PC-9 (cell line): ENCODE measurements at regions not wholly inside any gene's neighbourhood (a gene's known extent, or its start where the extent isn't known, plus 50 kb on each side); places are given as distances from the start of the nearest gene placed in this dataset.

Experiments used
- BruUV-seq: library from RNA; stranded (reverse); fragments of 400-500 nt; replicated peaks from 2 replicates; lab custom pipeline; 2021; lab: Mats Ljungman, UMichigan
- CTCF ChIA-PET: fragments of 300-600 bp; sonication (Branson Sonifier 250); formaldehyde crosslinking; loops from one replicate; lab custom pipeline; 2022; ENCODE audit warnings: antibody characterized with exemption; lab: Charles Lee
- POLR2A ChIA-PET: fragments of 300-600 bp; sonication (Branson Sonifier 250); formaldehyde crosslinking; loops from one replicate; lab custom pipeline; 2022; ENCODE audit warnings: antibody characterized with exemption; ENCODE audit not compliant: unreplicated experiment; lab: Charles Lee
- DNase-seq, 2 experiments: peaks; one replicate each; pipeline versions ENCODE4 v3.0.0 to v3.0.0-alpha.2; 2015 to 2022; ENCODE audit warnings: mixed read lengths in 1 of 2
- H2AFZ ChIP-seq: fragments of 200-600 bp; sonication (generic); 2 replicates; pipeline ENCODE4 v1.8.1; 2017; ENCODE audit warnings: antibody characterized with exemption
- H3F3A ChIP-seq: fragments of 200-600 bp; sonication (generic); 2 replicates; pipeline ENCODE4 v1.8.1; 2017; ENCODE audit warnings: antibody characterized with exemption, mild to moderate bottlenecking, low read depth; ENCODE audit not compliant: insufficient read depth
- H3K27ac ChIP-seq: fragments of 200-600 bp; sonication (generic); 2 replicates; pipeline ENCODE4 v1.6.1; 2016; ENCODE audit warnings: mixed run types
- H3K27me3 ChIP-seq: fragments of 200-600 bp; sonication (generic); 2 replicates; pipeline ENCODE4 v1.6.1; 2016; ENCODE audit warnings: low read depth, mixed run types; ENCODE audit not compliant: insufficient read depth
- H3K36me3 ChIP-seq: fragments of 200-600 bp; sonication (generic); 2 replicates; pipeline ENCODE4 v1.6.1; 2016; ENCODE audit warnings: low read depth, mixed run types
- H3K4me1 ChIP-seq: fragments of 200-600 bp; sonication (generic); replicated peaks from 2 replicates; pipeline ENCODE4 v1.6.1; 2016; ENCODE audit warnings: mixed run types; ENCODE audit not compliant: insufficient read depth
- H3K4me2 ChIP-seq: fragments of 200-600 bp; sonication (generic); 2 replicates; pipeline ENCODE4 v1.6.1; 2017; ENCODE audit warnings: mixed run types
- H3K4me3 ChIP-seq: fragments of 200-600 bp; sonication (generic); 2 replicates; pipeline ENCODE4 v1.6.1; 2016; ENCODE audit warnings: mixed run types
- H3K79me2 ChIP-seq: fragments of 200-600 bp; sonication (generic); 2 replicates; pipeline ENCODE4 v1.6.1; 2017; ENCODE audit warnings: low read depth, mixed run types
- H3K9me2 ChIP-seq: fragments of 200-600 bp; sonication (generic); 2 replicates; pipeline ENCODE4 v1.8.1; 2017; ENCODE audit warnings: mild to moderate bottlenecking; ENCODE audit not compliant: insufficient read depth
- H3K9me3 ChIP-seq: fragments of 200-600 bp; sonication (generic); 2 replicates; pipeline ENCODE4 v1.8.1; 2016; ENCODE audit warnings: low read depth; ENCODE audit not compliant: insufficient read depth
- H4K20me1 ChIP-seq: fragments of 200-600 bp; sonication (generic); 2 replicates; pipeline ENCODE4 v1.8.1; 2017; ENCODE audit not compliant: insufficient read depth
- CTCF ChIP-seq: fragments of 200-600 bp; sonication (generic); conservative IDR thresholded peaks from 2 replicates; pipeline ENCODE4 v1.6.1; 2017; ENCODE audit warnings: mixed run types, antibody characterized with exemption, mild to moderate bottlenecking, moderate library complexity
- EZH2 ChIP-seq: fragments of 200-600 bp; sonication (generic); IDR thresholded peaks from 2 replicates; pipeline ENCODE4 v1.8.0; 2017; ENCODE audit warnings: antibody characterized with exemption, low read depth
- intact Hi-C: fragments of 100-400 bp; cut with micrococcal nuclease; formaldehyde crosslinking; loops from one replicate; pipeline ENCODE4 v1.10.0; 2022; ENCODE audit not compliant: unreplicated experiment

DNA sequence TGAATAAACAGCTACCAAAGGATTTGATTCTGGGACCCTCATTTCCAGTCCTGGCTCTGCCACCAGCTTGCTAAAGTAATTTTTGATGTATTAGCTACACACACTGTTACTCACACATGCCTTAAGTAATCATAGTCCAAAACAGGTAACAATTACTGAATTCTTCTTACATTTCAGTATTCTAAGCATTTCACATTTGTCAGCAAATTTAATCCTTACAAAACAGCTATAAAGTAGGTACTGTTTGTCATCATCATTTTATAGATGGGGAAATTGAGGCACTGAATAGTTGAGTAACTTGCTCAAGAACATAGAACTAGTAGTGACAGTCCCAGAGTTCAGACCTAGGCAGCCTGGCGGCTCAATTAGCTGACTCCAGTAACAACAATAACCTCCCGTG, 272.6 kb downstream of the QKI start:
- no peak for TF ChIP-seq CTCF
- no peak for TF ChIP-seq EZH2
- intact Hi-C loops, result no loop called here
- no peak overlapping the region for H2AFZ ChIP-seq

GRCh38 chr6:163686301-163686700, 271.8 kb downstream of the QKI start:
- no peak overlapping the region for H3K27ac ChIP-seq
- ChIA-PET POLR2A (no interaction called here), CTCF (no interaction called here)
- H3K9me2 ChIP-seq, result no peaks in the 10 kb centered on the region
- H3K9me3 ChIP-seq, result no peaks in the 10 kb centered on the region
- no peaks in the 10 kb centered on the region for H3K4me1 ChIP-seq
- DNase-seq, result no peak
- no peak overlapping the region for H3K4me2 ChIP-seq
- H3K27me3 ChIP-seq, result peaks cover 71% of the 10 kb centered on the region
- no peak overlapping the region for H3K4me3 ChIP-seq
- TF ChIP-seq CTCF (no peak), EZH2 (no peak)
- no peaks in the 10 kb centered on the region for H3K36me3 ChIP-seq
- H2AFZ ChIP-seq, result no peak overlapping the region
- H3F3A ChIP-seq, result no peaks in the 10 kb centered on the region
- no TSS peak for BruUV-seq
- no peaks in the 10 kb centered on the region for H4K20me1 ChIP-seq
- intact Hi-C loops, result no loop called here
- no peaks in the 10 kb centered on the region for H3K79me2 ChIP-seq

More for the DNA sequence above, 272.6 kb downstream of the QKI start:
- Histone ChIP-seq H3K4me2 (no peak overlapping the region), H3K9me2 (no peaks in the 10 kb centered on the region), H4K20me1 (no peaks in the 10 kb centered on the region), H3K9me3 (no peaks in the 10 kb centered on the region), H3K4me3 (no peak overlapping the region), H3K4me1 (no peaks in the 10 kb centered on the region), H3K79me2 (no peaks in the 10 kb centered on the region), H3F3A (no peaks in the 10 kb centered on the region), H3K27me3 (peaks cover 78% of the 10 kb centered on the region), H3K27ac (no peak overlapping the region), H3K36me3 (no peaks in the 10 kb centered on the region)
- BruUV-seq, result no TSS peak
- CTCF ChIA-PET, result no interaction called here
- POLR2A ChIA-PET, result no interaction called here
- no peak for DNase-seq

DNA sequence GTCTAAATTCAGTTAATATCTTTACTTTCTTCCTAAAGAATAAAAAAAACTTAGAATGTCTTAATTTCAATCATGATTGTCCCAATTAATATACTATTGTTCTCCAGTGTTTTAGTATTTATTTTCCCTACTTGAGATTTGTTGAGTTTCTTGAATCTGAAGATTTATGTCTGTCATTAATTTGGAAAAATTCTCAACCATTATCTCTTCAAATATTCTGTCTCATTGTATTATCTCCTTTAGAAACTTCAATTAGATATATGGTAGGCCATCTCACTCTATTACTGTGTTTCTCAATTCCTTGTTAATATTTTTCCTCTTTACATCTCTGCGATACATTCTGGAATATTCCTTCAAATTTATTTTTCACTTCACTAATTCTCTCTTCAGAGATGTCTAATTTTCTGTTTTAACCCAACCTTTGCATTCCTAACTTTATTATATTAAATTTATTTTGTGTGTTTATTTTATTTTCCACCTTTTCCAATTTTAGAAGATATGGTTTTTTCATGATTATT, 268.6 kb downstream of the QKI start:
- intact Hi-C loops, result no loop called here
- Histone ChIP-seq H3K4me1 (no peaks in the 10 kb centered on the region), H3F3A (no peaks in the 10 kb centered on the region), H3K4me2 (no peak overlapping the region), H3K9me3 (no peaks in the 10 kb centered on the region), H3K27me3 (peaks cover 45% of the 10 kb centered on the region), H4K20me1 (no peaks in the 10 kb centered on the region), H3K9me2 (no peaks in the 10 kb centered on the region), H3K27ac (no peak overlapping the region), H2AFZ (no peak overlapping the region), H3K36me3 (no peaks in the 10 kb centered on the region), H3K4me3 (no peak overlapping the region), H3K79me2 (no peaks in the 10 kb centered on the region)
- no TSS peak for BruUV-seq
- no peak for DNase-seq
- TF ChIP-seq EZH2 (no peak), CTCF (no peak)
- POLR2A ChIA-PET, result no interaction called here
- CTCF ChIA-PET, result no interaction called here
